ENCODE measurements at regions not wholly inside any gene's neighbourhood (a gene's known extent, or its start where the extent isn't known, plus 50 kb on each side); places are given as distances from the start of the nearest gene placed in this dataset.

DNA sequence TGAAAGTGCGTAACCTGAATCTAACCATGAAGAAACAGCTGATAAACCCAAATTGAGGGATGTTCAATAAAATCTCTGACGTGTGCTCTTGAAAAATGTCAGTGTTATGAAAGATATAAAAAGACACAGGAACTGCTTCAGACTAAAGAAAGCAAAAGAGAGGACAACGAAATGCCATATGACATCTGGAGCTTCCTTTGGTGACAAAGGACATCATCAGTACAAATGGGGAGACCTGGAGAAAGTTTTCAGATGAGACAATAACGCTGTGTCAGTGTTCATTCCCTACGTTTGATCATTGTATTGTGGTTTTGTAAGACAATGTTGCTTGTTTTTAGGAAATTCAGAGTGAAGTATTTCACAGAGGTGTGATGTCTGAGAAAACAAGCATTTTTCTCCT lies 125.9 kb upstream of the MAP1LC3B2 start:
- Histone ChIP-seq H3K27ac (ENCODE audit: low read length in 2 of 2) (no peak overlapping the region), H3K4me2 (replicated peaks; ENCODE audit: low read depth, low read length, poor library complexity, severe bottlenecking) (no peak overlapping the region), H3K9me3 (ENCODE audit: control extremely low read depth in 1 of 3, control insufficient read depth in 2 of 3, insufficient read depth in 1 of 3, low read length in 2 of 3) (peaks cover 0 to 6% (median 0%) of the 10 kb centered on the region in 3 donors), H3K4me1 (ENCODE audit: control insufficient read depth in 2 of 2, insufficient read depth in 2 of 2, low read length in 2 of 2) (no peaks in the 10 kb centered on the region), H2AFZ (ENCODE audit: insufficient read depth, low read depth, low read length, poor library complexity, severe bottlenecking) (no peak overlapping the region), H3K4me3 (ENCODE audit: control extremely low read depth in 1 of 5, extremely low read depth in 1 of 5, insufficient read depth in 1 of 5, low read depth in 2 of 5, low read length in 4 of 5) (no peak overlapping the region), H3K79me2 (ENCODE audit: control insufficient read depth, insufficient read depth, low read length) (no peaks in the 10 kb centered on the region), H3K36me3 (replicated peaks in 1 of 2; ENCODE audit: control extremely low read depth in 1 of 2, control insufficient read depth in 1 of 2, extremely low read depth in 1 of 2, insufficient read depth in 2 of 2, low read length in 1 of 2) (no peaks in the 10 kb centered on the region), H4K20me1 (ENCODE audit: control insufficient read depth, insufficient read depth, low read length, poor library complexity, severe bottlenecking) (no peaks in the 10 kb centered on the region), H3K9ac (ENCODE audit: low read length) (no peak overlapping the region), H3K27me3 (replicated peaks in 1 of 4; ENCODE audit: control extremely low read depth in 1 of 4, control insufficient read depth in 3 of 4, insufficient read depth in 4 of 4, low read length in 3 of 4) (no peaks in the 10 kb centered on the region)
- POLR2A ChIA-PET, result no interaction called here
- CTCF ChIA-PET, result interaction anchor here (0.7 kb wide), 1 partner anchor 126 kb away, joined by 4 read pairs; the partner anchor contains the start of gene MAP1LC3B2
- WGBS (ENCODE audit: insufficient coverage), result 48% methylated on average over 5 of the region's 5 CpGs
- ATAC-seq (ENCODE audit: low read depth) (no peak), DNase-seq (no peak)
- intact Hi-C loops (cut with micrococcal nuclease), result no loop called here
- Mint-ChIP-seq H3K27me3 (peaks cover 3% of the 10 kb centered on the region), H3K9me3 (ENCODE audit: insufficient read depth) (no peaks in the 10 kb centered on the region), H3K27ac (no peak overlapping the region), H3K4me3 (no peak overlapping the region), H3K4me1 (no peaks in the 10 kb centered on the region)
- TF ChIP-seq EZH2 (IDR thresholded peaks at IDR 0.05; ENCODE audit: borderline replicate concordance, insufficient read depth, low read depth, low read length, poor library complexity, severe bottlenecking), result no peak
- TF ChIP-seq, protein P1, sequence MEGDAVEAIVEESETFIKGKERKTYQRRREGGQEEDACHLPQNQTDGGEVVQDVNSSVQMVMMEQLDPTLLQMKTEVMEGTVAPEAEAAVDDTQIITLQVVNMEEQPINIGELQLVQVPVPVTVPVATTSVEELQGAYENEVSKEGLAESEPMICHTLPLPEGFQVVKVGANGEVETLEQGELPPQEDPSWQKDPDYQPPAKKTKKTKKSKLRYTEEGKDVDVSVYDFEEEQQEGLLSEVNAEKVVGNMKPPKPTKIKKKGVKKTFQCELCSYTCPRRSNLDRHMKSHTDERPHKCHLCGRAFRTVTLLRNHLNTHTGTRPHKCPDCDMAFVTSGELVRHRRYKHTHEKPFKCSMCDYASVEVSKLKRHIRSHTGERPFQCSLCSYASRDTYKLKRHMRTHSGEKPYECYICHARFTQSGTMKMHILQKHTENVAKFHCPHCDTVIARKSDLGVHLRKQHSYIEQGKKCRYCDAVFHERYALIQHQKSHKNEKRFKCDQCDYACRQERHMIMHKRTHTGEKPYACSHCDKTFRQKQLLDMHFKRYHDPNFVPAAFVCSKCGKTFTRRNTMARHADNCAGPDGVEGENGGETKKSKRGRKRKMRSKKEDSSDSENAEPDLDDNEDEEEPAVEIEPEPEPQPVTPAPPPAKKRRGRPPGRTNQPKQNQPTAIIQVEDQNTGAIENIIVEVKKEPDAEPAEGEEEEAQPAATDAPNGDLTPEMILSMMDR (IDR thresholded peaks at IDR 0.05), result no peak

DNA sequence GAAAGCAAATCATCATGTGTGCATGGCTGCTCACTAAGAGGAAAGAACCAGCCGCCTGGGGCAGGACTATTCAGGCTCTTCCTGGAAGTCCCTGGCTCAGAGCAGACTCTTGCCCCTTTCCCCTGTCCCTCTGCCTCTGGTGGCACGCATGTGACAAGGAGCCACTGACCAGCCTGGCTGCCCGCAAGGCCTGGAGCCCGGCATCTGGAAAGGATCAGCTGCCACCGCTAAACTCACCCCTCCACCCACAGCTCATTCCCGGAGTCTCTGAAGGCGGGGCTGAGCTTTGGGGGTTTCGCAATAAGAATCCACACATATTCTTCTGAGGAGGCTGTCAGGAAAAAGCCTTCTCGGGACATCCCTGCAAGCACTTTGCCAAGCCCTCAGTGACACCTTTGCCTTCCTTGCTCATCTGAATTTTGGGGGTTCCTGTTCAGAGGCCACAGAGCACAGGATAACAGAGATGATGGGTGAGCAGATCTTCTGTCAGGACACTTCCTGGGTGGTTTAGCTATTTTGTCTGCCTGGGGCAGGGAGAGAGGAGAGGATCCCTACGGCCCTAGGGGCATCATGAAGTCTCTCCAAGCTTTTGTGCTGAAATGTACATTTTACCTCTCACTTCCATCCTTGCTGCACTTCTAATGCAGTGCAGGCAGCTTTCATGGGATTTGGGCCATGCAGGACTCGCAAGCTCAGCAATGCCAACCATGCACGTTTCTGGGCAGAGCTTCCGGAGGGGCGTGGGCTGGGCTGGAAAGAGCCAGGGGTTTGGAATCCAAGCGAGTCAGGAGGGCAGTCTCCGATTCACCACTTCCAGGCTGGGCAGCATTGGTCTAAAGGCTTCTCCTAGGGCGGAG lies 124.8 kb upstream of the MAP1LC3B2 start:
- no peaks in the 10 kb centered on the region for H3K9me3 Mint-ChIP-seq (ENCODE audit: insufficient read depth)
- ChIA-PET CTCF (interaction anchor here (0.7 kb wide), 1 partner anchor 125 kb away, joined by 4 read pairs; the partner anchor contains the start of gene MAP1LC3B2), POLR2A (interaction anchor here (0.7 kb wide), 1 partner anchor 27 kb away, joined by 4 read pairs; no protein-coding TSS in a partner anchor)
- Histone ChIP-seq H3K36me3 (replicated peaks in 1 of 2; ENCODE audit: control extremely low read depth in 1 of 2, control insufficient read depth in 1 of 2, extremely low read depth in 1 of 2, insufficient read depth in 2 of 2, low read length in 1 of 2) (no peaks in the 10 kb centered on the region), H4K20me1 (ENCODE audit: control insufficient read depth, insufficient read depth, low read length, poor library complexity, severe bottlenecking) (no peaks in the 10 kb centered on the region), H3K4me3 (ENCODE audit: control extremely low read depth in 1 of 5, extremely low read depth in 1 of 5, insufficient read depth in 1 of 5, low read depth in 2 of 5, low read length in 4 of 5) (no peak overlapping the region), H3K27ac (ENCODE audit: low read length in 2 of 2) (no peak overlapping the region), H3K4me1 (ENCODE audit: control insufficient read depth in 2 of 2, insufficient read depth in 2 of 2, low read length in 2 of 2) (no peaks in the 10 kb centered on the region), H3K9ac (ENCODE audit: low read length) (no peak overlapping the region), H2AFZ (ENCODE audit: insufficient read depth, low read depth, low read length, poor library complexity, severe bottlenecking) (no peak overlapping the region), H3K27me3 (replicated peaks in 1 of 4; ENCODE audit: control extremely low read depth in 1 of 4, control insufficient read depth in 3 of 4, insufficient read depth in 4 of 4, low read length in 3 of 4) (no peaks in the 10 kb centered on the region), H3K4me2 (replicated peaks; ENCODE audit: low read depth, low read length, poor library complexity, severe bottlenecking) (no peak overlapping the region), H3K9me3 (ENCODE audit: control extremely low read depth in 1 of 3, control insufficient read depth in 2 of 3, insufficient read depth in 1 of 3, low read length in 2 of 3) (peaks cover 0 to 6% (median 0%) of the 10 kb centered on the region in 3 donors), H3K79me2 (ENCODE audit: control insufficient read depth, insufficient read depth, low read length) (no peaks in the 10 kb centered on the region)
- intact Hi-C loops (cut with micrococcal nuclease), result no loop called here
- H3K4me3 Mint-ChIP-seq, result no peak overlapping the region
- DNase-seq (no peak), ATAC-seq (ENCODE audit: low read depth) (no peak)
- H3K27ac Mint-ChIP-seq, result peak overlapping the region; percentile 3
- TF ChIP-seq, protein P1 (IDR thresholded peaks at IDR 0.05), result no peak
- TF ChIP-seq EZH2 (IDR thresholded peaks at IDR 0.05; ENCODE audit: borderline replicate concordance, insufficient read depth, low read depth, low read length, poor library complexity, severe bottlenecking), result no peak
- peaks cover 3% of the 10 kb centered on the region for H3K27me3 Mint-ChIP-seq
- 81% methylated on average over 12 of the region's 17 CpGs for WGBS (ENCODE audit: insufficient coverage)
- no peaks in the 10 kb centered on the region for H3K4me1 Mint-ChIP-seq

Measured in B cell (primary cell).